H1 (cell line): ENCODE measurements at regions not wholly inside any gene's neighbourhood (a gene's known extent, or its start where the extent isn't known, plus 50 kb on each side); places are given as distances from the start of the nearest gene placed in this dataset.

Experiments used
- CTBP2 ChIP-seq: IDR thresholded peaks from 2 replicates; pipeline ENCODE4 v1.7.0; 2011; ENCODE audit warnings: borderline replicate concordance, mild to moderate bottlenecking, moderate library complexity, mixed read lengths, low read length; ENCODE audit not compliant: insufficient read depth, insufficient read length
- HDAC6 ChIP-seq: IDR thresholded peaks from one replicate; pipeline ENCODE4 v1.7.1; 2012; ENCODE audit warnings: low read depth, mild to moderate bottlenecking, inconsistent platforms, low read length, moderate library complexity
- JUND ChIP-seq: IDR thresholded peaks from 2 replicates; pipeline ENCODE4 v1.6.1; 2011; ENCODE audit warnings: mild to moderate bottlenecking, improper control_type of control experiment, low read length
- SIX5 ChIP-seq: IDR thresholded peaks from 2 replicates; pipeline ENCODE4 v1.6.1; 2011; ENCODE audit warnings: mild to moderate bottlenecking, low read depth, low read length

- no peak for TF ChIP-seq SIX5
- TF ChIP-seq JUND = no peak
- no peak for TF ChIP-seq CTBP2
- no peak for TF ChIP-seq HDAC6
Observed at GRCh38 chr1:38187552-38187951, 141.0 kb upstream of the POU3F1 start (continued).
